ENCODE measurements at regions not wholly inside any gene's neighbourhood (a gene's known extent, or its start where the extent isn't known, plus 50 kb on each side); places are given as distances from the start of the nearest gene placed in this dataset.

- TF ChIP-seq CTCF (conservative IDR thresholded peaks at IDR 0.05; ENCODE audit: low read depth, low read length) (no peak), EZH2phosphoT487 (IDR thresholded peaks at IDR 0.05; ENCODE audit: borderline replicate concordance, low read length) (no peak), EZH2 (IDR thresholded peaks at IDR 0.05; ENCODE audit: low read length, unreplicated experiment) (no peak)
Measured at GRCh38 chr2:129799036-129799958, 180.2 kb upstream of the RAB6C start.
